GM18870 (cell line): ENCODE measurements at regions not wholly inside any gene's neighbourhood (a gene's known extent, or its start where the extent isn't known, plus 50 kb on each side); places are given as distances from the start of the nearest gene placed in this dataset.
A peak's percentile ranks its signal among the peaks of the same experiment; 100 is the strongest.

Source experiments
- ATAC-seq: cut with Tn5 transposase; IDR thresholded peaks from one replicate; pipeline ENCODE4 v1.9.1; 2021; ENCODE audit warnings: moderate library complexity; ENCODE audit not compliant: unreplicated experiment

GRCh38 chr11:32531528-32531927 is 52.1 kb upstream of the EIF3M start:
- ATAC-seq = no peak

- ATAC-seq = peak; percentile 100
Measured at GRCh38 chr11:32529994-32530588, 53.5 kb upstream of the EIF3M start.

- ATAC-seq = no peak
Measured at GRCh38 chr11:32527261-32528175, 56.1 kb upstream of the EIF3M start.

- no peak for ATAC-seq
Measured at GRCh38 chr11:32526760-32527159, 56.9 kb upstream of the EIF3M start.

GRCh38 chr11:32511926-32512325 is 71.7 kb upstream of the EIF3M start:
- no peak for ATAC-seq

- ATAC-seq = no peak
Measured at GRCh38 chr11:32510039-32510438, 73.6 kb upstream of the EIF3M start.

GRCh38 chr11:32508780-32509179 is 73.4 kb upstream of the WT1 start:
- ATAC-seq = no peak

GRCh38 chr11:32500001-32500400 is 64.7 kb upstream of the WT1 start:
- no peak for ATAC-seq

- ATAC-seq = no peak
Measured at GRCh38 chr11:32497951-32498350, 62.6 kb upstream of the WT1 start.

GRCh38 chr11:32494629-32495028 is 59.3 kb upstream of the WT1 start:
- no peak for ATAC-seq

GRCh38 chr11:32489464-32489863 is 54.1 kb upstream of the WT1 start:
- no peak for ATAC-seq

- ATAC-seq = no peak
Measured at GRCh38 chr11:32487270-32487669, 51.9 kb upstream of the WT1 start.

GRCh38 chr11:32485733-32486132 is 50.4 kb upstream of the WT1 start:
- no peak for ATAC-seq
